Naive B cell (primary cell): ENCODE measurements at regions not wholly inside any gene's neighbourhood (a gene's known extent, or its start where the extent isn't known, plus 50 kb on each side); places are given as distances from the start of the nearest gene placed in this dataset.
"Not testable (repeated sequence)": the region's sequence is repeated elsewhere in the genome, so short reads cannot be mapped to it uniquely, and the experiment has no call there.

ENCODE experiments used
- ATAC-seq, 2 donors: fragments of 150-1000 bp; cut with Tn5 transposase; 2 replicates each; pipeline ENCODE4 v1.10.0; 2021; ENCODE audit warnings: low read depth in 2 of 2, mild to moderate bottlenecking in 2 of 2, moderate library complexity in 2 of 2
- DNase-seq: peaks from one replicate; pipeline ENCODE4 v3.0.0; 2022
- H3K27ac Mint-ChIP-seq, 6 donors: one replicate each; pipeline ENCODE4 v1.8.0; 2020 to 2022; ENCODE audit warnings: mild to moderate bottlenecking in 6 of 6, mixed read lengths in 6 of 6, moderate library complexity in 5 of 6, inconsistent platforms in 2 of 6
- H3K27me3 Mint-ChIP-seq, 3 donors: one replicate each; pipeline ENCODE4 v1.8.0; 2021 to 2022; ENCODE audit warnings: mixed read lengths in 3 of 3, mild to moderate bottlenecking in 1 of 3
- H3K36me3 Mint-ChIP-seq, 2 donors: one replicate each; pipeline ENCODE4 v1.8.0; 2020 to 2022; ENCODE audit warnings: mixed read lengths in 2 of 2, inconsistent platforms in 1 of 2, mild to moderate bottlenecking in 1 of 2
- H3K4me1 Mint-ChIP-seq, 3 donors: one replicate each; pipeline ENCODE4 v1.8.0; 2020 to 2022; ENCODE audit warnings: mixed read lengths in 3 of 3, inconsistent platforms in 1 of 3, mild to moderate bottlenecking in 1 of 3, moderate library complexity in 1 of 3
- H3K4me3 Mint-ChIP-seq, 8 donors: one replicate each; pipeline ENCODE4 v1.8.0; 2020 to 2022; ENCODE audit warnings: mild to moderate bottlenecking in 8 of 8, mixed read lengths in 8 of 8, moderate library complexity in 8 of 8, inconsistent platforms in 2 of 8
- H3K9me3 Mint-ChIP-seq, 7 donors: one replicate each; pipeline ENCODE4 v1.8.0; 2020 to 2022; ENCODE audit warnings: mixed read lengths in 7 of 7, mild to moderate bottlenecking in 5 of 7, inconsistent platforms in 2 of 7, moderate library complexity in 1 of 7

GRCh38 chr9:39018107-39018506 is 269.9 kb downstream of the CNTNAP3 start:
- not testable (repeated sequence) for H3K9me3 Mint-ChIP-seq, ATAC-seq, H3K4me3 Mint-ChIP-seq, H3K27me3 Mint-ChIP-seq, H3K4me1 Mint-ChIP-seq, H3K27ac Mint-ChIP-seq, H3K36me3 Mint-ChIP-seq, DNase-seq

- not testable (repeated sequence) for H3K27me3 Mint-ChIP-seq, H3K36me3 Mint-ChIP-seq, H3K4me1 Mint-ChIP-seq, ATAC-seq, H3K27ac Mint-ChIP-seq, H3K4me3 Mint-ChIP-seq, DNase-seq, H3K9me3 Mint-ChIP-seq
These were observed 272.8 kb downstream of the CNTNAP3 start for GRCh38 chr9:39015178-39015577.

GRCh38 chr9:39014805-39015123 is 273.2 kb downstream of the CNTNAP3 start:
- not testable (repeated sequence) for H3K27me3 Mint-ChIP-seq, H3K4me3 Mint-ChIP-seq, H3K36me3 Mint-ChIP-seq, DNase-seq, H3K9me3 Mint-ChIP-seq, ATAC-seq, H3K27ac Mint-ChIP-seq, H3K4me1 Mint-ChIP-seq

GRCh38 chr9:39014096-39014804 is 273.7 kb downstream of the CNTNAP3 start:
- DNase-seq, H3K4me1 Mint-ChIP-seq, ATAC-seq, H3K36me3 Mint-ChIP-seq, H3K4me3 Mint-ChIP-seq, H3K27me3 Mint-ChIP-seq, H3K9me3 Mint-ChIP-seq: not testable (repeated sequence)
- peak overlapping the region in 1 of 6 donors; percentile 18 for H3K27ac Mint-ChIP-seq

- not testable (repeated sequence) for H3K4me3 Mint-ChIP-seq, DNase-seq, H3K36me3 Mint-ChIP-seq
These were observed 278.2 kb downstream of the CNTNAP3 start for GRCh38 chr9:39009743-39010142.

GRCh38 chr9:39009343-39009742 is 278.6 kb downstream of the CNTNAP3 start:
- H3K27ac Mint-ChIP-seq, DNase-seq, H3K4me3 Mint-ChIP-seq, H3K36me3 Mint-ChIP-seq, H3K4me1 Mint-ChIP-seq, H3K9me3 Mint-ChIP-seq, ATAC-seq, H3K27me3 Mint-ChIP-seq: not testable (repeated sequence)

More at GRCh38 chr9:39009743-39010142, 278.2 kb downstream of the CNTNAP3 start:
- not testable (repeated sequence) for H3K9me3 Mint-ChIP-seq, H3K27ac Mint-ChIP-seq, H3K4me1 Mint-ChIP-seq, H3K27me3 Mint-ChIP-seq, ATAC-seq

GRCh38 chr9:39008907-39009306 is 279.1 kb downstream of the CNTNAP3 start:
- not testable (repeated sequence) for H3K36me3 Mint-ChIP-seq, H3K4me3 Mint-ChIP-seq, ATAC-seq, DNase-seq, H3K27me3 Mint-ChIP-seq, H3K27ac Mint-ChIP-seq, H3K4me1 Mint-ChIP-seq, H3K9me3 Mint-ChIP-seq

GRCh38 chr9:39005736-39006135 is 282.2 kb downstream of the CNTNAP3 start:
- H3K9me3 Mint-ChIP-seq, H3K4me3 Mint-ChIP-seq, ATAC-seq, H3K4me1 Mint-ChIP-seq, H3K27me3 Mint-ChIP-seq, DNase-seq, H3K36me3 Mint-ChIP-seq, H3K27ac Mint-ChIP-seq: not testable (repeated sequence)

- H3K36me3 Mint-ChIP-seq, H3K27ac Mint-ChIP-seq, DNase-seq, H3K9me3 Mint-ChIP-seq, ATAC-seq, H3K4me1 Mint-ChIP-seq, H3K27me3 Mint-ChIP-seq, H3K4me3 Mint-ChIP-seq: not testable (repeated sequence)
These were observed 281.2 kb upstream of the FAM240B start for GRCh38 chr9:39001085-39001593.

- not testable (repeated sequence) for H3K4me1 Mint-ChIP-seq, H3K27ac Mint-ChIP-seq, H3K27me3 Mint-ChIP-seq, DNase-seq, H3K36me3 Mint-ChIP-seq, H3K9me3 Mint-ChIP-seq, ATAC-seq, H3K4me3 Mint-ChIP-seq
These were observed 279.3 kb upstream of the FAM240B start for GRCh38 chr9:38999277-38999676.

GRCh38 chr9:38993690-38994089 is 273.8 kb upstream of the FAM240B start:
- H3K27ac Mint-ChIP-seq, H3K4me1 Mint-ChIP-seq, H3K27me3 Mint-ChIP-seq, H3K4me3 Mint-ChIP-seq, ATAC-seq, H3K36me3 Mint-ChIP-seq, DNase-seq, H3K9me3 Mint-ChIP-seq: not testable (repeated sequence)

GRCh38 chr9:38993156-38993555 is 273.2 kb upstream of the FAM240B start:
- not testable (repeated sequence) for H3K9me3 Mint-ChIP-seq, H3K27ac Mint-ChIP-seq, DNase-seq, H3K36me3 Mint-ChIP-seq, ATAC-seq, H3K4me1 Mint-ChIP-seq, H3K4me3 Mint-ChIP-seq, H3K27me3 Mint-ChIP-seq

GRCh38 chr9:38978734-38979133 is 258.8 kb upstream of the FAM240B start:
- H3K4me1 Mint-ChIP-seq, H3K27ac Mint-ChIP-seq, H3K36me3 Mint-ChIP-seq, H3K9me3 Mint-ChIP-seq, ATAC-seq, DNase-seq, H3K4me3 Mint-ChIP-seq, H3K27me3 Mint-ChIP-seq: not testable (repeated sequence)

- not testable (repeated sequence) for H3K4me3 Mint-ChIP-seq, DNase-seq, H3K4me1 Mint-ChIP-seq, H3K36me3 Mint-ChIP-seq, H3K27me3 Mint-ChIP-seq, H3K9me3 Mint-ChIP-seq, H3K27ac Mint-ChIP-seq, ATAC-seq
These were observed 249.5 kb upstream of the FAM240B start for GRCh38 chr9:38969480-38969879.
